Suppressor macrophage (primary cell): ENCODE measurements at regions not wholly inside any gene's neighbourhood (a gene's known extent, or its start where the extent isn't known, plus 50 kb on each side); places are given as distances from the start of the nearest gene placed in this dataset.
"Not testable (repeated sequence)": the region's sequence is repeated elsewhere in the genome, so short reads cannot be mapped to it uniquely, and the experiment has no call there.

Experiments used
- DNase-seq, 4 experiments: peaks; one replicate each; pipeline ENCODE4 v3.0.0-alpha.2; 2020 to 2022

DNA sequence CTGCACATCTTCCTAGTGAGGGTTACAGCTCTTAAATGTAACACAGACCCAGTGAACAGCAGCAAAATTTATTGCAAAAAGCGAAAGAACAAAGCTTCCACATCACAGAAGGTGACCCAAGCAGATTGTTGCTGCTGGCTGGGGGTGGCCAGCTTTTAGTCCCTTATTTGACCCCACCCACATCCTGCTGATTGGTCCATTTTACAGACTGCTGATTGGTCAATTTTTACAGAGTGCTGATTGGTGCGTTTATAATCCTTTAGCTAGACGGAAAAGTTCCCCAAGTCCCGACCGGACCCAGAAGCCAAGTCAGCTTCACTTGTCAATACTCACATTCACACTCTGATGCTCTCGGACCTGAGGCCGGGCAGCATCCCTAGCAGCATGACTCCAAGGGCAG is 154.5 kb upstream of the ATP10A start:
- DNase-seq = no peak

DNA sequence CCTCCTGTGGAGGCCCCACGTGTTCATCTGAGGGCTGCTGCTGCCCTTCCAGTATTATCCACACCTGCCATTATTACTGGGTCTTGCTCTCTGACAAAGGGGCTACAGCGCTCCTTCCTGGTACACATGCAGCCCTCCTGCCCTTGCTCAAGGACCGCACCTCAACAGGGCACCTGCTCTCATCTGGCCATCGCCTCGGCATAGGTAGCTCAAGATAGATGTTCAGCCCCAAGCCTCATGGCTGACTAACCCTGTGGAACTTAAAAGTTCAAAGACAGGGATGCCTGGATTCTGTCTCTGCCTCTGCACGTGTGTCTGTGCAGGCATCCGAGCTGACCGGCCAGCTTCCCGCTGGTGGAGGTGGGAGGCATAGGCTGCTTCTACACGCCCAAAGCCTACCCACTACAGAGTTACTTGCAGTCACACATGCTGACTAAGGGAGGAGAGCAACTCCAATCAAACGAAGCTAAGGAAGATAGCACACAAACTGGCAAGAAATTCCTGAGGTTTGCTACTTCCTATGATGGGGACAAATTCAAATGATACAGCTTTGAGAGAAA is 152.5 kb upstream of the ATP10A start:
- DNase-seq = no peak

DNA sequence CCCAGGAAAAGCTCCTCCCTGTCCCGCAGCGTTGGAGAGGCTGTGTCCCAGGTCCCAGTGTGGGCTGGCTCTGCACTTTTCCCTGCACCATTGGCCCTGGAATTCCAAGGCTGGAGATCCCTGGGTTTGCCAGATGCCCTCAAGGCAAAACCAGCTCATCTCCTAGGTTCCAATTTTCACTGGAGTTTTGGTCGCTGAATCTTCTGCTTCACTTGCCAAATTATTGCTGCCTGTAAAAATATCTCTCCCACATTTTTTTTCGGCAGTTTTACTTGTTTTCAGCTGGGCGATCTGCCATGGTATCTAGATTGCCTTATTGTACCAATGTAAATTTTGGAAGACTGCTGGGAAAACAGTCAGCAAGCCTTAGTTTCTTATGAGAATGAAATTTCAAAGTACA is 150.9 kb upstream of the ATP10A start:
- no peak for DNase-seq

DNA sequence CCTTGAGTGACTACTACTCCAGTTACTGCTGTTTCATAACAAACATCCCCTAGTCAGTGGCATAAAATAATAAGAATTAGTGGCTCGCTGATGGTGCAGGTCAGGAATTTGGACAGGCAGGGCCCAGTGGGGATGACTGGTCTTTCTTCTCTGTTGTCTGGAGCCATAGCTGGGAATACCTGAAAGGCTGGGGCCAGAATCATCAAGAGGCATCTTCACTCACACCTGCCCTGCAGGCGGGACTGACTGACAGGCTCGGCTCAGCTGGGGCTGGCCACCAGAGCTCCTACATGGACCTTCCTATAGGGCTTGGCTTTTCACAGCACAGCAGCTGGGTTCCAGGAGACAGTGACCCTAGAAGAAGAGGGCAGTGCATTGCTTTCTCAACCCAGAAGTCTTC is 148.8 kb upstream of the ATP10A start:
- DNase-seq = no peak

DNA sequence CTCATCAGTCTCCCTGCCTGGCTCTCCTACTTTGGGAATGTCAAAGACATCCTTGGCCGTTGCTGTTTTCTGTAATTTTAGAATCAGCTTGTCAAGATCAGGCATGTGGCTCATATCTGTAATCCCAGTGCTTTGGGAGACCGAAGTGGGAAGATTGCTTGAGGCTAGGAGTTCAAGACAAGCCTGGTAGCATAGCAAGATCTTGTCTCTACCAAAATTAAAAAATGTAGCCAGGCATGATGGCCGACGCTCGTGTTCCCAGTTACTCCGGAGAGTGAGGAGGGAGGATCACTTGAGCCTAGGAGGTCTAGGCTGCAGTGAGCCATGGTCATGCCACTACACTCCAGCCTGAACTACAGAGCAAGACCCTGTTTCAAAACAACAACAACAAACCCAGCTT is 144.0 kb upstream of the ATP10A start:
- no peak for DNase-seq

DNA sequence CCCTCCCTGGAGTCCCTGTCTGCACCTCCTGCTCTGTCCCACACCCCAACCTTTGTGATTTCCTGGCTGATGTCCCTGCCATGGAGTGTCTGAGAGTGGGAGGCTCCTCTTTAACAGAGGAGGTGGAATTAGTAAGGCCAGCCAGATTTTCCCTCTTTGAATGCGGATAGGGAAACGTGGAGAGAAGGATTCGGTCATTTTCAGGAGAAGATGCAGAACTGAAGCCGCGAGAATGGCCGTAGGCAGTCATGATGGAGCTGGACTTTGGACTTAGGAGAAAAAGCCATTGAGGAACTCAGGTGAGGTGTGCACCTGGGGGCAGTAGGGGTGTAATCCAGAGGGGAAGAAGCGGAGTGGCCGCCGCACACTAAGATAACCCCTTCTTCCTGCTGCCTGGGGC is 138.1 kb upstream of the ATP10A start:
- DNase-seq = no peak

DNA sequence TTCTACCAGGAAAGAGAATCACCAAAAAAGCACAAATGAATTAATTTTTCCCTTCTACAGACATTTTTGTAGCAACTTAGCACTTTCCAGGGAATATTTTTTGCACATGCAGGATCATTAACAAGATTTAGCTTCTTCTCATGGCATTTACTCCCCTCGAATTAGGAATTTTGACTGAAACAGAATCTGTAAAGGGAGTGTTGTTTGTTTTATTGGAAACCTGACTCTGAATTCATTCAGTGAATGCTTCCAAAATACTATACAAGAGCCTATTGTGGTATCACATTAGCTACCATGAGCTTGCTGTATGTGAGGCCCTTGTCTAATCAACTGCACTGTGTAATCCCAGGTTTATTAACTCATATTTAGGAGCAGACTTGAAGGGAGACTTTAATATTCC is 130.4 kb upstream of the ATP10A start:
- no peak for DNase-seq

DNA sequence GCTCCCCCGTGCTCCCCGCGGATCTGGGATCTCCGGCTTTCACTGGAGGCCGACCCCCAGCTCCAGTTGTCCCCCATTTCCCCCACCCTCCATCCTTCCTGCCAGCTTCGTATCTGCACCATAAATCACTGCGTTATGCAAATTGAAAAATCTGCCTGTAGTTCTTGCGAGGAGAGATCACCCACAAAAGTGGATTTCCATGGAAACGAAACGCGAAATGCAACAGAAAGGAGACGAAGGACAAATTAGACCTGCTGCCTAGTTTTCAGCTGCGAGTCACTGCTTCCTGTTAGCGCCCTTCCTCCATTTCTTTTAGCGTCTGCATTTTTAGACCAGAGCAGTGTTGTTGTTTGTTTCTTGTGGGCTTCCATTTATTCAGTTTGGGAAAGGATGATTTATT is 127.1 kb upstream of the ATP10A start:
- DNase-seq = no peak

DNA sequence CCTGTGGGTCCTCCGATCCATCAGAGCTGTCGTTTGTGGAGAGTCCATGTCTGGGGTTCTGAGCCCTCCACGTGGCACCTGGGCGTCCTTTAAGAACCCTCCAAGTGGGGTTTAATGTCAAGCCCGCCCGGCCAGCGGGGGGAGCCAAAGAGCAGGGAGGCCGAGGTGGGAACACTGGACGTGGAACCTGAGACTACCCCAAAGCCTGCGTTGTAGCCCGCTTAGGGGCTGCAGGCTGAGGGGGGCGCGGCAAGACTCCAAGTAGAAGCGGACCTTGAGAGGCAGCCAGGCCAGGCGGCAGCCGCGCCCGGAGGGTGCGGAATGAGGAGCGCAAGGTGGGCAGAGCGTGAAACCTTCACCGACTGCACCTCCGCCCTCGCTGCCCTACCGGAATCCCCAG is 126.2 kb upstream of the ATP10A start:
- DNase-seq = peak in 1 of 4 experiments; percentile 9

DNA sequence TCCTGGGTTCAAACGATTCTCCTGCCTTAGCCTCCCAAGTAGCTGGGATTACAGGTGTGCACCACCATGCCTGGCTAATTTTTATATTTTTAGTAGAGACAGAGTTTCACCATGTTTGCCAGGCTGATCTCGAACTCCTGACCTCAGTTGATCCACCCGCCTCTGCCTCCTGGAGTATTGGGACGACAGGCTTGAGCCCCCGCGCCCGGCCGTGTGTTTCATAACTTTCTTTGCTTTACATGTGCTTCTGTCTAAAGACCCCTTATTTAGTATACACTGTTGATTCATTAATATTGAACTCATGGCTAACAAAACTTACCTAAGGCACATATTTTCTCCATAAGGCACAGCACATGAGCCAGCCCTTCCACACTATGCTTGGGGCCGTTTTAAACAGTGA is 125.6 kb upstream of the ATP10A start:
- not testable (repeated sequence) for DNase-seq

DNA sequence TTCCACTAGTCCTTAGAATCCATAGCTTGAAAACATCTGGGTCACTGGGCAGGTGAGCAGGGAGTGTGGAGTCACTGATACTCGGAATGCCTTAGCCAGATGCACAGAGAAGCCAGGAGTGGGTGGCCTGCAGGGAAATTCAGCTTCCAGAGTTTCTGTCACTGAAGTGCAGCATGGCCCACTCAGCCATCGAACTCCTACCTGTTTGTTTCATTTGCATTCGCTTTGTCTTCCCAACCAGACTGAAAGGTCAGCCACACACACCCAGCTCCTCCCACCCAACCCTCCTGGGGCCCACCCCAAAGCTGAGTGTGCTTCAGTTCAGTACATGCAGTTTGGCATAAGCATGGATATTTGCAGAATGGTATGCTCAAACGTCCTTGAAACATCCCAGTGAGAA is 124.5 kb upstream of the ATP10A start:
- DNase-seq = no peak

DNA sequence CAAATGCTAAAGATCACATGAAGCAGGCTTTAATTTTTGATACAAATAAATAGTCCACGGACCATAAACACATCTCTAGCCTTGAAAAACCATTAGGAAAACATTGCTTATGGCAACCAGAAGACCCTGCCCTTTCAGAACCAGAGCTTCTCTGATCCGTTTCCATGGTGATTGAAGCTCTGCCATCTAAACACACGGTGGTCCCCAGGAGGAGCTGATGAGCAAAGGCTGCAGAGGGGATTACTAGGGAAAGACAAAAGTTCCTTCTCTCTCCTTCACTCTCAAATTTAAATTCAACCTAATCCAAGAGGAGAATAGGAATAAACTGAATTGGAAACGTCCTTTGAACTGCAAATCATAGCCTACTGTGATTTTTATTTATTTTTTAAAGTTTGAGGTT is 122.0 kb upstream of the ATP10A start:
- no peak for DNase-seq

DNA sequence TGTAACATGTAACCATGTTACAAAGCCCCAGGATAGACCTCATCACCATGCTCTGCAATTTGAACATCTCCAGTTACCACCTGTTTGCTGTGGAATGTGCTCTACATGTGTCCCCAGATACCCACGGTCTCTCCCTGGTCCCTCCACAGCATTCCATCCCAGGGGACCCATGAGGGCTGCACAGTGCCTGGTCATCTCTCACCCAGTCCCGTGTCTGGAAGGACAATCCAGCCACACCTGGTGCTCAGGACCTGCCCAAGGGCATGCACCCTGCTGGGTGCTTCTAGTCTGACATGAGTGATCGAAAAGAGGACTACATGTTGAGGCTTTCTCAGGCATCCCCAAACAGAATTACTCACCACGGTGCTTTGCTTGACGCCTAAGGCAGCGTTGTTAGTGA is 119.6 kb upstream of the ATP10A start:
- no peak for DNase-seq

DNA sequence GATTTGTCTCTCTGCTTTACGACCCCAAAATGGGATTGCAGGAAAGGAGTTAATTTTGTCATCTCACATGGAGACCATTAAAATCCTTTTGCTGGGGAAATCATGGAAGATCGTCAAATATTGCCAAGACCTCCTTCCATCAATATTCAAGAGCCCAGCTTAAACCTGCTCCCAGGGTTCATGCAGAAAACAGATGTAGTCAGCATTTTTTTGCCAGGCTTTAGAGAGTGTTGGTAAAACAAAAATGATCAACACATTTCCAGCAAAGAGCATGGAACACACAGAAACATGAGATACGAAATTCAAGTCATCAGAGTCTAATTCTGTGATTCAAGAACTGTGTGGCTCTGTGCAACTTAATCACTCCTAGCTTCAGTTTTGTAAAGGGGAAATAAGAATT is 118.0 kb upstream of the ATP10A start:
- DNase-seq = no peak

DNA sequence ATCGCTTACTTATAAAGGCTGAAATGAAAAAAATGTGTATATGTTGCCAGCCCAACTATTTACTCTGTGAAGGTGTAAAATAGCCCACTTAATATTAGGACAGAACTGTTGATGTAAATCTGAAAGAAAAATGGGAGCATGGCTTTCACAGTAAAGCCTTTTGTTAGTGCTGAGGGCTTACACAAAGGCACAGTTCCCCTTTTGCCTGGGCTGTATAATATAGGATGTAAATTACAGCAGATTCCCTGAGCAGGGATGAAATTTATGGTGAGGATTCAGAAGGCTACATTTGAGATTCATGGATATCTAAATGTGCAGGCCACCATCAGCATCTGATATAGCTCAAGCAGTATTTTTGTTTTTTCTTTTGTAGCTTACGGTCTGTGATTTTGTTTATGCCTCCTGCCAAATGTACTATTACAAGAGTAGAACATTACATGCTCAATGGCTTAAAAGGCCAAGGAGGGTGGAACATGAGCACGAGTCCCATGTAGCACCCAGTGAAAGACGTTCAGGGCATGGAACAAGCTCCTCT is 109.1 kb upstream of the ATP10A start:
- no peak for DNase-seq

DNA sequence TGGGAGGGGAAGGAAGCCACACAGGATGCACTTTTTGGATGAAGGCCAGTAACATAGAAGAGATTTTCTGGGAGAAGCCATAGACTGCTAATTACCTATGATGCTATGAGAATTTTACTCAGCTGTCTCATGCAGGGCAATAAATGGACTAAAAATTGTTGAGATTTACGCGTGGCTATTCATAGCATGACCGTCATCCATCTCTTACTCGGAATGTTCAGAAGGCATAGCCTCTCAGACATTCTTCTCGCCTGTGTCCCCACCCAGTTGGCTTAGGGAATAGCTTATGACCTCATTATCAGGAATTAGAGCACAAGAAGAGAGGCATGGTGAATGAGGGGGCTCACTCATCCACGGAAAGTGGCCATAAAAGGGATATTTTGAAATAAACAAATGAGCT is 107.9 kb upstream of the ATP10A start:
- DNase-seq = no peak

DNA sequence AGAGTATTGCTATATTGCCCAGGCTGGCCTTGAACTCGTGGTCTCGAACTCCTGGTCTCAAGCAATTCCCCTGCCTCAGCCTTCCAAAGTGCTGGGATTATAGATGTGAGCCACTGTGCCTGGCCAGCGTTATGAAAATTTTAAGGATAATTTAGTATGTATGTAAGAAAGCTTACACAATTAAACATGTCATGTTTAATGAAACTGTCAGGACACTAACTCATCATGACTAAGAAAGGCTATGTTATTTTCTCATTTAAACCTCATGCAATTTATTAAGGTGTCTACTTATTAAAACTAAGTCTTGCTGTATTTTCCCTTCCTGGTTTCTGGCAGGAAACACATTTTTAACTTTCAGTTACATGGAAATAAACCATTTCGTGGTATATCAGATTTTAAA is 106.8 kb upstream of the ATP10A start:
- no peak for DNase-seq

DNA sequence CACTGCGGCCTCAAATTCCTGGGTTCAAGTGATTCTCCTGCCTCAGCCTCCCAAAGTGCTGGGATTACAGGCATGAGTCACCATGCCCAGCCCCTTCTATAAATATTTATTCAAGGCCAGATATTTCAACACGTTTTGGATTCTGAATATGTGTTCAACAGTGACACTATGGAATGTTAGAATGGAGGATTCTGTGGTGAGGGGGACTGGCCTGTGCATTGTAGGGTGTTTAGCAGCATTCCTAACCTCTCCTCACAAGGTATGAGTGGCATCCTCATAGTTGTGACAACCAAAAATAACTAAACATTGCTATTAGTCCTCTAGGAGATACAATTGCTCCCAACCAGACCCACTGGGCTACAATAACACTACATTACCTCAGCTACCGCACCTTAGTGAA is 104.0 kb upstream of the ATP10A start:
- DNase-seq = no peak

DNA sequence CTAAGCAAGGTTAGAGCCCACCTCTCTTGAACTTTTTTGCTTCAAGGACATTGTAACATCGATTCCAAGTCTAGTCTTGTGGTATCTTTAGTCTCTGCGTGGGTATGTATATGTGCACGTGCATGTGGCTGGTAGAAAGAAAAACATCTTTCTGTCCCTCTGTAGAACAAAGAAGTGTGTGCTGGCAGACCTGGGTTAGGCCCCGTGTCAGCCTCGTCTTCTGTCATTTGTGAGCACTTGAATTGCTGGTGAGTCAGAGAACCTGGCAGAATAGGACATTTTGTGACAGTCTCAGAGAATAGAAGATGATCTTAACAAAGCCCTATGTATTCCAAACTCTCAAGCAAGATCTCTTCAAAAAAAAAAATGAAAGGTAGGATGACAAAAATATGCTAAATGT is 102.2 kb upstream of the ATP10A start:
- DNase-seq = no peak

DNA sequence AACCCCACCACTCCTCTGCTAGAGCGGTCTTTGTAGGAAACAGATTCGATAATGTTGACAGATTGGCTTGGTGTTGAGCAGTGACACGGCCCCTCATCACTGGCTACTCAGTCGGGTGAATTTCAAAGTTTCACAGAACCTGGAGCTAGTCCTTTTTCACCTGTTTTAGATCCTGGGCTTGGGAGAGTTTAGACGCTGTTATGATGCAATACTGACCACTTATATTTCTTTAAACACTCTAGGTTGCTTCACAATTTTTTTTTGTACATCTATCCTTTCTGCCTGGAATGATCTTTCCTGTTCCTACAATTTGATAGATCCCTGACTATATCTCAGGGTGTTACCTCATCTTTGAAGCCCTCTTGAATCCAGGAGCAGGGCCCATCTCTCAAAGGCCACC is 97.1 kb upstream of the ATP10A start:
- DNase-seq = no peak

DNA sequence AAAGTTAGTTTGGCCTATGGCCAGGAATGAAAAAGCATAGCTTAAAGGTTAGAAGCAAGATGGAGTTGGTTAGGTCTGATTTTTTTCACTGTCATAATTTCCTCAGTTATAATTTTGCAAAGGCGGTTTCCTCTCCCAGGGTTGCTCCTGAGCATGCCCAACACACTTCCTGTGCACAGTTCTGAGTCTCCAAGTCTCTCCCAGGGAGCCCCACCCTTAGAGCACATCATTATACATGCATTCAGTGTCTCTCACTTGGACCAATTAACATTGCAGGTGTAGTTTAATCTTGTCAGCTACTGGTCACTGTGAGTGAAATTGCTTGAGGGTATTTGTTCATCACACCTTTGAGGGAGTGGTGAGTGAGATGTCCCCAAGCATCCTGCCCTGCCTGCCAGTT is 96.0 kb upstream of the ATP10A start:
- no peak for DNase-seq

DNA sequence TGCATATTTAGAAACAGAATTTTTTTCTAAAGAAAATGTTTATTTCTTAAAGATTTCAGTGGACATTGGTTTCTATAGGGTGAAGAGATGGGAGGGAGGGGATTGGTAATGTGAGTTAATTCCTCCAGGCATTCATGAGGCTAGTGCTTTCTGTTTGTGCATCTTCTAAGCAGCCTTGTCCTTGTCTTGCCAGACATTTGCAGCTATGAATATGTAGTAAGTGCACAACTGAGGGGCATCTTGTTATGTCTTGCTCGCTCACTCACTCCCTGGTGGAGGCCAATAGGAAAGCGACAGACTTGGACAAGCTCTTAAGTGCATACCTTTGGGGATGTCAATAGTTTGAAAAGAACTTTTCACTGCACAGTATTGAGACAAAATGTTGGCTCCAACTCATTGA is 92.5 kb upstream of the ATP10A start:
- no peak for DNase-seq

DNA sequence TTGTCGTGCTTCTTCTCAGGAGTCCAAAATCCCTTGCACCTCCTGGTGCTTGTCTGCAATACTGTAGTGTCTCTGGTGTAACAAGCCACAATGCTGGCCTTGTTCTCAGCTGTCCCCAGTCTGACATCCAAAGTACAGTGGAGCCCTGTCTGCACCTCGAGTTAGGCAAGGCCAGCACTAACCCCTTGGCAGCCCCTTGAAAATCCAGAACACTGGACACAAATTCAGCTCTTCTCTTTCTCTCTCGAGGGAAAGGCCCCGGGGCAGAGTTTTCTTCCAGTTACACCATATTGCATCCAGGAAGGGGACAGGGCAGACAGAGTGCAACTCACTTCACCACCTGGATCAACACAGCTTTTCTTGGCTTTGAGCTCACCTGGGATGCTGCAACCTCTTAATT is 91.3 kb upstream of the ATP10A start:
- DNase-seq = no peak

DNA sequence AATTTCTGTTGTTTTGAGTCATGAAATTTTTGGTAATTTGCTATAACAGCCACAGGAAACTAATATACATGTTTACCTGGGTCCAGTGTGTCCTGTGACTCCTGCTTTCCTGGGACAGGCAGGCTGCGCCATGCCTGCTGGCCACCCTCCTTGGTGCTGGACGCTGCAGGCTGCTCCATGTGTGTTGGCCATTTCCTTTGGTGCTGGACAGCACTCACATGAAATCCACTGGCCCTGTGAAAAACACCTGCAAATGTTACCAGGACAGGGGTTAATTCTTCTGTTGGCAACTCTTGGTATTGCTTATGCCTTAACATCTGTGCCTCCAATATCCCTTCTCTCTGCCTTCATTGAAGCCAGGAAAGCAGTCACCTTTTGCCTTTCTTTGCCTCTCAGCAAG is 86.9 kb upstream of the ATP10A start:
- no peak for DNase-seq
